K562 (cell line): ENCODE measurements at regions not wholly inside any gene's neighbourhood (a gene's known extent, or its start where the extent isn't known, plus 50 kb on each side); places are given as distances from the start of the nearest gene placed in this dataset.

ENCODE experiments used
- ATAC-seq: fragments of 200-7000 bp; cut with Tn5 transposase; 3 replicates; pipeline ENCODE4 v1.9.1; 2020; ENCODE audit warnings: moderate library complexity
- BruUV-seq: library from RNA; stranded (reverse); fragments of 400-500 nt; replicated peaks from 2 replicates; lab custom pipeline; 2021; lab: Mats Ljungman, UMichigan
- CTCF ChIA-PET: fragments of 300-600 bp; formaldehyde crosslinking; extraction: SDS; loops from one replicate; lab custom pipeline; 2021; ENCODE audit warnings: low intra/inter-chr PET ratio; lab: Yijun Ruan, JAX
- POLR2A ChIA-PET: fragments of 300-600, 350-650 bp; sonication (Branson Sonifier 250); formaldehyde crosslinking; extraction: SDS; loops from one replicate; lab custom pipeline; 2021; ENCODE audit warnings: antibody characterized with exemption, inconsistent platforms; lab: Yijun Ruan, JAX
- DNase-seq, 4 experiments: peaks; one replicate each; pipeline versions ENCODE4 v3.0.0 to v3.0.0-alpha.2; 2011 to 2018; ENCODE audit warnings: low spot score in 3 of 4, mixed read lengths in 3 of 4; ENCODE audit errors: extremely low read depth in 1 of 4
- FAIRE-seq: peaks from 2 replicates; lab custom pipeline; 2011; peaks lifted over from hg19 to GRCh38; lab: Jason Lieb, UNC
- H2AFZ ChIP-seq: 2 replicates; pipeline ENCODE4 v1.6.0; 2011; ENCODE audit warnings: low read depth, low read length, control low read depth, inconsistent platforms
- H3K27ac ChIP-seq: fragments of 200-600 bp; 3 replicates; pipeline ENCODE4 v1.8.0; 2011; ENCODE audit warnings: low read depth, mild to moderate bottlenecking, control low read depth, inconsistent platforms, low read length, moderate library complexity, mixed read lengths; ENCODE audit errors: extremely low read depth
- H3K27me3 ChIP-seq, 2 experiments: fragments of 300-600 bp in 1 of 2; 2 replicates in 1 of 2; 3 replicates in 1 of 2; pipeline versions ENCODE4 v1.6.0 to v1.8.0; 2011; ENCODE audit warnings: inconsistent platforms in 2 of 2, low read length in 2 of 2, mild to moderate bottlenecking in 1 of 2, mixed read lengths in 1 of 2, moderate library complexity in 1 of 2; ENCODE audit not compliant: control insufficient read depth in 2 of 2, insufficient read depth in 2 of 2
- H3K36me3 ChIP-seq: fragments of 300-600 bp; 3 replicates; pipeline ENCODE4 v1.8.0; 2011; ENCODE audit warnings: mild to moderate bottlenecking, low read length, inconsistent platforms; ENCODE audit not compliant: control insufficient read depth, insufficient read depth
- H3K4me1 ChIP-seq, 2 experiments: fragments of 200-600 bp in 1 of 2; replicated peaks in 1 of 2; 2 replicates in 1 of 2; 3 replicates in 1 of 2; pipeline versions ENCODE4 v1.5.1 to v1.8.0; 2011; ENCODE audit warnings: inconsistent platforms in 2 of 2, low read length in 2 of 2, mild to moderate bottlenecking in 1 of 2, mixed read lengths in 1 of 2, moderate library complexity in 1 of 2; ENCODE audit not compliant: control insufficient read depth in 2 of 2, insufficient read depth in 2 of 2
- H3K4me2 ChIP-seq: 2 replicates; pipeline ENCODE4 v1.6.1; 2011; ENCODE audit warnings: low read length, control low read depth, inconsistent platforms, mixed read lengths; ENCODE audit not compliant: insufficient read depth
- H3K4me3 ChIP-seq: fragments of 200-600 bp; sonication (generic), shearing (Covaris generic); 2 replicates; pipeline ENCODE4 v1.5.1; 2016; ENCODE audit warnings: control low read depth, inconsistent platforms
- H3K79me2 ChIP-seq: fragments of 200-600 bp; 3 replicates; pipeline ENCODE4 v1.8.0; 2011; ENCODE audit warnings: low read length, inconsistent platforms; ENCODE audit not compliant: control insufficient read depth, insufficient read depth
- H3K9ac ChIP-seq, 2 experiments: 2 replicates each; pipeline versions ENCODE4 v1.6.0 to v1.6.1; 2011; ENCODE audit warnings: low read depth in 2 of 2, low read length in 2 of 2, control low read depth in 1 of 2, inconsistent platforms in 1 of 2, mild to moderate bottlenecking in 1 of 2, mixed read lengths in 1 of 2; ENCODE audit not compliant: insufficient read depth in 1 of 2
- H3K9me1 ChIP-seq: one replicate; pipeline ENCODE4 v1.6.0; 2011; ENCODE audit warnings: inconsistent platforms, mild to moderate bottlenecking, low read length, moderate library complexity; ENCODE audit not compliant: control insufficient read depth, insufficient read depth
- H3K9me3 ChIP-seq: replicated peaks from 2 replicates; pipeline ENCODE4 v1.5.1; 2011; ENCODE audit warnings: low read depth, low read length, inconsistent platforms; ENCODE audit not compliant: control insufficient read depth, insufficient read depth
- H4K20me1 ChIP-seq: replicated peaks from 2 replicates; pipeline ENCODE4 v1.6.1; 2011; ENCODE audit warnings: low read length, inconsistent platforms, mixed read lengths; ENCODE audit not compliant: control insufficient read depth, insufficient read depth
- CBFA2T2 ChIP-seq: fragments of 450-650 bp; conservative IDR thresholded peaks from 2 replicates; pipeline ENCODE4 v1.6.1; 2017; ENCODE audit warnings: mild to moderate bottlenecking
- ZNF384 ChIP-seq: IDR thresholded peaks from 2 replicates; pipeline ENCODE4 v1.6.1; 2012; ENCODE audit warnings: low read depth, low read length, improper control_type of control experiment
- WGBS: fragments of 100-300 bp; shearing (Covaris generic); methylation state at CpG from one replicate; pipeline ENCODE4 v1.1.6; 2016; ENCODE audit warnings: low coverage, mixed read lengths; ENCODE audit not compliant: insufficient coverage; ENCODE audit errors: missing lambda C conversion rate; 5-methylcytosine and 5-hydroxymethylcytosine counted together
- in situ Hi-C: fragments of 300-500 bp; cut with MboI; formaldehyde crosslinking; loops from 4 replicates; pipeline ENCODE4 v1.15.0; 2018; ENCODE audit warnings: inconsistent platforms, mixed read lengths
- intact Hi-C: fragments of 100-400 bp; cut with micrococcal nuclease; formaldehyde crosslinking; loops from 2 replicates; pipeline ENCODE4 v1.14.2; 2022
- TF ChIP-seq, protein P1 (sequence below): sonication (generic); formaldehyde crosslinking; IDR thresholded peaks from 2 replicates; pipeline ENCODE4 v1.8.1; 2022; ENCODE audit warnings: missing genetic modification reagents
- TF ChIP-seq, protein P2 (sequence below), 2 experiments: fragments of 450-650 bp; formaldehyde crosslinking in 1 of 2; IDR thresholded peaks; 2 replicates each; pipeline versions ENCODE4 v1.4.0 to v1.6.1; 2014 to 2020; ENCODE audit warnings: mild to moderate bottlenecking in 2 of 2, borderline replicate concordance in 1 of 2, low read depth in 1 of 2

- POLR2A ChIA-PET, result no interaction called here
- no peaks in the 10 kb centered on the region for H3K27me3 ChIP-seq
- H3K9ac ChIP-seq, result no peak overlapping the region
- TF ChIP-seq, protein P1, sequence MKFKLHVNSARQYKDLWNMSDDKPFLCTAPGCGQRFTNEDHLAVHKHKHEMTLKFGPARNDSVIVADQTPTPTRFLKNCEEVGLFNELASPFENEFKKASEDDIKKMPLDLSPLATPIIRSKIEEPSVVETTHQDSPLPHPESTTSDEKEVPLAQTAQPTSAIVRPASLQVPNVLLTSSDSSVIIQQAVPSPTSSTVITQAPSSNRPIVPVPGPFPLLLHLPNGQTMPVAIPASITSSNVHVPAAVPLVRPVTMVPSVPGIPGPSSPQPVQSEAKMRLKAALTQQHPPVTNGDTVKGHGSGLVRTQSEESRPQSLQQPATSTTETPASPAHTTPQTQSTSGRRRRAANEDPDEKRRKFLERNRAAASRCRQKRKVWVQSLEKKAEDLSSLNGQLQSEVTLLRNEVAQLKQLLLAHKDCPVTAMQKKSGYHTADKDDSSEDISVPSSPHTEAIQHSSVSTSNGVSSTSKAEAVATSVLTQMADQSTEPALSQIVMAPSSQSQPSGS (CRISPR knock-in tag), result no peak
- TF ChIP-seq ZNF384, result no peak
- no peak for TF ChIP-seq CBFA2T2
- TF ChIP-seq, protein P2, sequence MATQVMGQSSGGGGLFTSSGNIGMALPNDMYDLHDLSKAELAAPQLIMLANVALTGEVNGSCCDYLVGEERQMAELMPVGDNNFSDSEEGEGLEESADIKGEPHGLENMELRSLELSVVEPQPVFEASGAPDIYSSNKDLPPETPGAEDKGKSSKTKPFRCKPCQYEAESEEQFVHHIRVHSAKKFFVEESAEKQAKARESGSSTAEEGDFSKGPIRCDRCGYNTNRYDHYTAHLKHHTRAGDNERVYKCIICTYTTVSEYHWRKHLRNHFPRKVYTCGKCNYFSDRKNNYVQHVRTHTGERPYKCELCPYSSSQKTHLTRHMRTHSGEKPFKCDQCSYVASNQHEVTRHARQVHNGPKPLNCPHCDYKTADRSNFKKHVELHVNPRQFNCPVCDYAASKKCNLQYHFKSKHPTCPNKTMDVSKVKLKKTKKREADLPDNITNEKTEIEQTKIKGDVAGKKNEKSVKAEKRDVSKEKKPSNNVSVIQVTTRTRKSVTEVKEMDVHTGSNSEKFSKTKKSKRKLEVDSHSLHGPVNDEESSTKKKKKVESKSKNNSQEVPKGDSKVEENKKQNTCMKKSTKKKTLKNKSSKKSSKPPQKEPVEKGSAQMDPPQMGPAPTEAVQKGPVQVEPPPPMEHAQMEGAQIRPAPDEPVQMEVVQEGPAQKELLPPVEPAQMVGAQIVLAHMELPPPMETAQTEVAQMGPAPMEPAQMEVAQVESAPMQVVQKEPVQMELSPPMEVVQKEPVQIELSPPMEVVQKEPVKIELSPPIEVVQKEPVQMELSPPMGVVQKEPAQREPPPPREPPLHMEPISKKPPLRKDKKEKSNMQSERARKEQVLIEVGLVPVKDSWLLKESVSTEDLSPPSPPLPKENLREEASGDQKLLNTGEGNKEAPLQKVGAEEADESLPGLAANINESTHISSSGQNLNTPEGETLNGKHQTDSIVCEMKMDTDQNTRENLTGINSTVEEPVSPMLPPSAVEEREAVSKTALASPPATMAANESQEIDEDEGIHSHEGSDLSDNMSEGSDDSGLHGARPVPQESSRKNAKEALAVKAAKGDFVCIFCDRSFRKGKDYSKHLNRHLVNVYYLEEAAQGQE (IDR thresholded peaks at IDR 0.05; ENCODE audit: borderline replicate concordance), result no peak
- TF ChIP-seq, protein P2 (CRISPR knock-in tag; IDR thresholded peaks at IDR 0.05; ENCODE audit: low read depth), result no peak
- H3K9me3 ChIP-seq, result no peaks in the 10 kb centered on the region
- in situ Hi-C loops, result no loop called here
- ATAC-seq, result no peak
- no peaks in the 10 kb centered on the region for H3K4me1 ChIP-seq
- no peak overlapping the region for H3K27ac ChIP-seq
- H3K79me2 ChIP-seq, result no peaks in the 10 kb centered on the region
- intact Hi-C loops, result no loop called here
- no peak for FAIRE-seq
- H4K20me1 ChIP-seq, result no peaks in the 10 kb centered on the region
- CTCF ChIA-PET, result no interaction called here
- 5% methylated on average over 3 of the region's 3 CpGs for WGBS
- H3K36me3 ChIP-seq, result no peaks in the 10 kb centered on the region
- BruUV-seq, result no TSS peak
- no peak for DNase-seq
- no peak overlapping the region for H3K4me2 ChIP-seq
- H2AFZ ChIP-seq, result no peak overlapping the region
- H3K9me1 ChIP-seq, result no peaks in the 10 kb centered on the region
- no peak overlapping the region for H3K4me3 ChIP-seq
Measured at GRCh38 chr1:81349194-81349965, 451.4 kb upstream of the ADGRL2 start.
